HEK293T (cell line): ENCODE measurements at regions not wholly inside any gene's neighbourhood (a gene's known extent, or its start where the extent isn't known, plus 50 kb on each side); places are given as distances from the start of the nearest gene placed in this dataset.

Experiments used
- CTCF ChIA-PET: fragments of 350-600 bp; formaldehyde crosslinking; extraction: SDS; loops from one replicate; lab custom pipeline; 2021; ENCODE audit warnings: antibody characterized with exemption, inconsistent platforms; lab: Yijun Ruan, JAX
- POLR2A ChIA-PET: fragments of 350-600 bp; formaldehyde crosslinking; extraction: SDS; loops from one replicate; lab custom pipeline; 2020; ENCODE audit warnings: antibody characterized with exemption, inconsistent platforms; lab: Yijun Ruan, JAX
- DNase-seq: peaks from one replicate; pipeline ENCODE4 v3.0.0; 2012; ENCODE audit warnings: mixed read lengths; ENCODE audit errors: extremely low spot score
- ARNT ChIP-seq: fragments of 450-650 bp; IDR thresholded peaks from 2 replicates; pipeline ENCODE4 v1.6.1; 2017; ENCODE audit warnings: mild to moderate bottlenecking
- BHLHE40 ChIP-seq: fragments of 450-650 bp; IDR thresholded peaks from 2 replicates; pipeline ENCODE4 v1.6.1; 2016; ENCODE audit warnings: mild to moderate bottlenecking, moderate library complexity, borderline replicate concordance
- CTBP1 ChIP-seq: fragments of 450-650 bp; IDR thresholded peaks from 2 replicates; pipeline ENCODE4 v1.6.1; 2016; ENCODE audit warnings: borderline replicate concordance
- ELF4 ChIP-seq: fragments of 450-650 bp; IDR thresholded peaks from 2 replicates; pipeline ENCODE4 v1.6.1; 2017; ENCODE audit warnings: antibody characterized with exemption
- FOXA1 ChIP-seq: fragments of 450-650 bp; IDR thresholded peaks from 2 replicates; pipeline ENCODE4 v1.6.1; 2016; ENCODE audit warnings: mild to moderate bottlenecking
- FOXK2 ChIP-seq: fragments of 450-650 bp; IDR thresholded peaks from 2 replicates; pipeline ENCODE4 v1.6.1; 2016; ENCODE audit warnings: mild to moderate bottlenecking
- FOXM1 ChIP-seq: fragments of 450-650 bp; IDR thresholded peaks from 2 replicates; pipeline ENCODE4 v1.6.1; 2017; ENCODE audit warnings: mild to moderate bottlenecking, borderline replicate concordance
- HDGF ChIP-seq: fragments of 450-650 bp; IDR thresholded peaks from 2 replicates; pipeline ENCODE4 v1.6.1; 2017; ENCODE audit warnings: antibody characterized with exemption, borderline replicate concordance
- L3MBTL2 ChIP-seq: fragments of 450-650 bp; conservative IDR thresholded peaks from 2 replicates; pipeline ENCODE4 v1.6.1; 2016; ENCODE audit warnings: mild to moderate bottlenecking
- LEF1 ChIP-seq: fragments of 450-650 bp; IDR thresholded peaks from 2 replicates; pipeline ENCODE4 v1.6.1; 2017; ENCODE audit warnings: mild to moderate bottlenecking, borderline replicate concordance
- NFRKB ChIP-seq: fragments of 450-650 bp; IDR thresholded peaks from 2 replicates; pipeline ENCODE4 v1.6.1; 2016; ENCODE audit warnings: mild to moderate bottlenecking, moderate library complexity
- SP1 ChIP-seq: fragments of 450-650 bp; IDR thresholded peaks from 2 replicates; pipeline ENCODE4 v1.6.1; 2017
- SUZ12 ChIP-seq: fragments of 450-650 bp; IDR thresholded peaks from 2 replicates; pipeline ENCODE4 v1.6.1; 2016; ENCODE audit warnings: mild to moderate bottlenecking
- TARDBP ChIP-seq: fragments of 450-650 bp; IDR thresholded peaks from 2 replicates; pipeline ENCODE4 v1.6.1; 2016
- ZNF384 ChIP-seq: fragments of 450-650 bp; IDR thresholded peaks from 2 replicates; pipeline ENCODE4 v1.6.1; 2016
- TF ChIP-seq, protein P1 (sequence below): fragments of 450-650 bp; IDR thresholded peaks from 2 replicates; pipeline ENCODE4 v1.6.1; 2016

DNA sequence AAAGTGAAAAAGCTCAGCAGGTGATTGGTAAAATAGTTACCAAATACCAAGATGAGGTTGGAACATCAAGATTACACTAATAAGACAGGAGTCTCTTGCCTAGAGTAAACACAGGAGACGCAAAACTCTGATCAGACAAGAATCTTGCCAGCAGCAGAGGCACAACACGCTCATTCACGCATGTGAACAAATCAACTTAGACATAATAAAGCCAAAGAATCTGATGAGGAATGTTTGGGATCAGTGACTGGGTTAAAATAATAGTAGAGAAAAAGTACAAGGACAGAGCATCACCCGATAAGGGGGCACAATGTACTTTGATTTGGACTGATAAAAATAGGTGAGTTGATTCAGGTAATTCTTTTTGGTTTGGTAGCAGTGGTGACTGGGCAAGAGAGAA lies 159.5 kb upstream of the GRIP1 start:
- CTCF ChIA-PET = no interaction called here

DNA sequence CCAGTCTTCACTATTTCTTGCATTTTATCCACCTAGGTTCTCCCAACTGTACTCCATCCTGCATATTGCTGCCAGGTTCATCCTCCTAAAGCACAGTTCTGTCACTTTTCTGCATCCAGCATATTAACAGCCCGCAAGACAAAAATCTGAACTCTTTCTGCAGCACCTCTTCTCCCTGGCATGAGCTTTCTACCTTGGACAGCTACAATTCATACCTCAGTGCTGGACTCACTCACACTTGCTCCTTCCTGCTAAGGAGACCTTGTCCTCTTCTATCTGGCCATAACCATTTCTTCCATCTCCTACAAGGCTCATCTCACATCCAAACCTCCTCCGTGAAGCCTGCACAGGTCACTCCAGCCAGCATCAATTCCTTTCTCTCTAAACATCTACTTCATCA lies 170.1 kb upstream of the GRIP1 start:
- ChIA-PET POLR2A (no interaction called here), CTCF (no interaction called here)
- TF ChIP-seq NFRKB = no peak
- TF ChIP-seq SP1 = no peak
- TF ChIP-seq, protein P1, sequence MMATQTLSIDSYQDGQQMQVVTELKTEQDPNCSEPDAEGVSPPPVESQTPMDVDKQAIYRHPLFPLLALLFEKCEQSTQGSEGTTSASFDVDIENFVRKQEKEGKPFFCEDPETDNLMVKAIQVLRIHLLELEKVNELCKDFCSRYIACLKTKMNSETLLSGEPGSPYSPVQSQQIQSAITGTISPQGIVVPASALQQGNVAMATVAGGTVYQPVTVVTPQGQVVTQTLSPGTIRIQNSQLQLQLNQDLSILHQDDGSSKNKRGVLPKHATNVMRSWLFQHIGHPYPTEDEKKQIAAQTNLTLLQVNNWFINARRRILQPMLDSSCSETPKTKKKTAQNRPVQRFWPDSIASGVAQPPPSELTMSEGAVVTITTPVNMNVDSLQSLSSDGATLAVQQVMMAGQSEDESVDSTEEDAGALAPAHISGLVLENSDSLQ = no peak
- TF ChIP-seq TARDBP = no peak
- no peak for TF ChIP-seq L3MBTL2
- no peak for TF ChIP-seq ARNT
- no peak for TF ChIP-seq ZNF384
- no peak for TF ChIP-seq LEF1
- no peak for TF ChIP-seq BHLHE40
- TF ChIP-seq ELF4 = no peak
- no peak for TF ChIP-seq CTBP1
- TF ChIP-seq FOXM1 = no peak
- no peak for TF ChIP-seq FOXK2
- DNase-seq = no peak

More for the DNA sequence above, 159.5 kb upstream of the GRIP1 start:
- POLR2A ChIA-PET = no interaction called here
- TF ChIP-seq ELF4 (no peak), SP1 (no peak), LEF1 (no peak), SUZ12 (no peak), FOXA1 (no peak), ZNF384 (no peak), TARDBP (no peak), HDGF (no peak), L3MBTL2 (no peak), FOXK2 (no peak), NFRKB (no peak), ARNT (no peak), BHLHE40 (no peak), CTBP1 (no peak), FOXM1 (no peak)
- TF ChIP-seq, protein P1 = no peak
- DNase-seq = no peak

DNA sequence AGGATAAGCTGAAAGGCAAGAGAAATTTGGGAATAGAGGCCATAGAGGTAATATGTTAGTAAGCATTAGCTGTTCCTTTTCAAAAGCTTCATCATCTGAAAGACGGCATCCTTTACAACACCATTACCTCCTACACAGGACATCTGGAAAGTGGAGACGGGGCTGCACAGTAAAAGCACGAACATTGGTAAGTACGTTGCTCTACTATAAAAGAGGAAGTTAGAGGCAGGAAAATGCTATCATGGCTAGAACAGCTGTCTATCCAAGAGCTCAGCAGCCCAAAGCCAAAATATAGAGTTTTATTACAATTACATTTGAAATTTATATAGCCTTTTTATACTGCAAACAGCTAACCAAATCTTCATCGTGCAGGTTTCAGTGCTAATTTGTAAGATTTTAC lies 172.3 kb upstream of the GRIP1 start:
- CTCF ChIA-PET = no interaction called here

DNA sequence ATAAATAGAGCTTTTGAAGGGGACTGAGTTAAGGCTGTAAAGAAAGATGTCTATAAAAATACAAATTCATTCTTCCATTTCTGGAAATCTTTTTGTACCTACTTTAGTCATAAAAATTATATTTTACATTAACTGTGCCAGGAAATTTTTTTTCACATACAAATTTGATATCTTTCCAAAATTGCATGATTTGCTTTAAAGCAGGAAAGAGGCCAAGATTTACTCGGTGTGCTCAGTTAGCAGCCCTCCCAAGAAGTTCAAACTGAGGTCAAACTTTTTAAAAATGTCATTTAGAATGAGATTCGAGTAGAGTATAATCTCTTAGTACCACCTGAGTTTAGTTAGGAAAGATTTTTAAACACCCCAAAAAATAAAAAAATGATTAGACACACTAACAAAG lies 173.2 kb upstream of the GRIP1 start:
- POLR2A ChIA-PET = no interaction called here
- CTCF ChIA-PET = no interaction called here
- TF ChIP-seq FOXK2 (no peak), LEF1 (no peak), ZNF384 (no peak), FOXA1 (no peak), ARNT (no peak), TARDBP (no peak)
- TF ChIP-seq, protein P1 = no peak
- no peak for DNase-seq

More for the DNA sequence above, 172.3 kb upstream of the GRIP1 start:
- TF ChIP-seq TARDBP (no peak), SP1 (no peak), ZNF384 (no peak), L3MBTL2 (no peak), CTBP1 (no peak), FOXK2 (no peak), FOXM1 (no peak), BHLHE40 (no peak), SUZ12 (no peak)
- TF ChIP-seq, protein P1 = no peak
- no peak for DNase-seq
- POLR2A ChIA-PET = no interaction called here

DNA sequence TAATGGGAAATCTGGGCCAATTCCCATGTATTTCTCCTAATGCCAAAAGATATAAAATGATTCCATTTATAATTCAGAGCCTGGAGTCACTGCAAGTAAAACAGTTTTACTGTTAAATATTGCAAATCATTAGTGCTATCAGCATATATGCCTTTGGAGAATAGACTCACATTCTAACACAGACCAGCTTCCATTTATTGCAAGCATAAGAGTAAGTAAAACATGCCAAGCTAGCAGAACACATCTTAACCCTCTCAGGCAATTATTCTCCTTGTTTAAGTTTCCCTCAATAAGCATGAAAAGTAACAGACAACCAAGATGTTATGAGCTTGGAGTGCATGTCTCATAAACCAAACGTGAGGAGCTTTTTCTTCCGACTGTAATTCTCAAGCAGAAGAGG lies 173.9 kb upstream of the GRIP1 start:
- POLR2A ChIA-PET = no interaction called here
- CTCF ChIA-PET = no interaction called here
- TF ChIP-seq ELF4 (no peak), ZNF384 (no peak), FOXA1 (no peak), FOXM1 (no peak), TARDBP (no peak), ARNT (no peak), BHLHE40 (no peak), SP1 (no peak)
- TF ChIP-seq, protein P1 = no peak
- no peak for DNase-seq
